GM12892 (cell line): ENCODE measurements at regions not wholly inside any gene's neighbourhood (a gene's known extent, or its start where the extent isn't known, plus 50 kb on each side); places are given as distances from the start of the nearest gene placed in this dataset.
"Not testable (repeated sequence)": the region's sequence is repeated elsewhere in the genome, so short reads cannot be mapped to it uniquely, and the experiment has no call there.

Experiments
- DNase-seq: peaks from one replicate; pipeline ENCODE4 v3.0.0; 2011; ENCODE audit not compliant: insufficient read length
- FAIRE-seq: peaks from 2 replicates; lab custom pipeline; 2011; peaks lifted over from hg19 to GRCh38; lab: Jason Lieb, UNC
- POLR2A ChIP-seq: IDR thresholded peaks from 2 replicates; pipeline ENCODE4 v1.6.1; 2011; ENCODE audit warnings: low read depth, low read length, control low read depth
- POLR2AphosphoS5 ChIP-seq: IDR thresholded peaks from 2 replicates; pipeline ENCODE4 v1.6.1; 2011; ENCODE audit warnings: low read depth, low read length, control low read depth
- TAF1 ChIP-seq: IDR thresholded peaks from 2 replicates; pipeline ENCODE4 v1.6.1; 2011; ENCODE audit warnings: low read depth, mild to moderate bottlenecking, control low read depth, low read length, borderline replicate concordance

- TF ChIP-seq TAF1 (no peak), POLR2A (no peak), POLR2AphosphoS5 (no peak)
- DNase-seq (no peak), FAIRE-seq (no peak)
Measured at GRCh38 chrX:138057883-138058282, 492.0 kb downstream of the ZIC3 start.

GRCh38 chrX:138058931-138059330 lies 493.0 kb downstream of the ZIC3 start:
- FAIRE-seq: no peak
- TF ChIP-seq POLR2AphosphoS5 (no peak), POLR2A (no peak), TAF1 (no peak)
- DNase-seq: no peak

- TF ChIP-seq TAF1 (no peak), POLR2AphosphoS5 (no peak), POLR2A (no peak)
- FAIRE-seq: no peak
- DNase-seq: no peak
Measured at GRCh38 chrX:138067415-138067814, 501.5 kb downstream of the ZIC3 start.

GRCh38 chrX:138073626-138074025 lies 507.7 kb downstream of the ZIC3 start:
- FAIRE-seq (no peak), DNase-seq (no peak)
- TF ChIP-seq TAF1 (no peak), POLR2AphosphoS5 (no peak), POLR2A (no peak)

- FAIRE-seq (no peak), DNase-seq (no peak)
- no peak for TF ChIP-seq POLR2AphosphoS5
Measured at GRCh38 chrX:138082251-138082650, 516.3 kb downstream of the ZIC3 start.

- DNase-seq (no peak), FAIRE-seq (no peak)
- TF ChIP-seq POLR2A (no peak), TAF1 (no peak), POLR2AphosphoS5 (no peak)
Measured at GRCh38 chrX:138082896-138083295, 517.0 kb downstream of the ZIC3 start.

GRCh38 chrX:138110910-138111309 lies 545.0 kb downstream of the ZIC3 start:
- DNase-seq, FAIRE-seq: not testable (repeated sequence)

GRCh38 chrX:138127314-138127713 lies 561.4 kb downstream of the ZIC3 start:
- no peak for DNase-seq
- FAIRE-seq: no peak
- TF ChIP-seq POLR2AphosphoS5: no peak
- no peak for TF ChIP-seq TAF1
- no peak for TF ChIP-seq POLR2A

- FAIRE-seq (no peak), DNase-seq (peak; percentile 1)
Measured at GRCh38 chrX:138128027-138128671, 562.2 kb downstream of the ZIC3 start.

GRCh38 chrX:138150709-138151108 lies 560.8 kb downstream of the FGF13 start:
- no peak for TF ChIP-seq POLR2A
- TF ChIP-seq TAF1: no peak
- no peak for TF ChIP-seq POLR2AphosphoS5
- FAIRE-seq (peak; percentile 17), DNase-seq (no peak)

More at GRCh38 chrX:138128027-138128671, 562.2 kb downstream of the ZIC3 start:
- TF ChIP-seq POLR2AphosphoS5 (no peak), POLR2A (no peak), TAF1 (no peak)

GRCh38 chrX:138157850-138158249 lies 553.7 kb downstream of the FGF13 start:
- FAIRE-seq: no peak
- DNase-seq: no peak
- no peak for TF ChIP-seq POLR2A
- no peak for TF ChIP-seq TAF1
- TF ChIP-seq POLR2AphosphoS5: no peak

- FAIRE-seq (no peak), DNase-seq (no peak)
Measured at GRCh38 chrX:138191998-138192397, 519.5 kb downstream of the FGF13 start.

GRCh38 chrX:138229718-138230117 lies 481.8 kb downstream of the FGF13 start:
- no peak for TF ChIP-seq POLR2AphosphoS5
- TF ChIP-seq TAF1: no peak
- no peak for TF ChIP-seq POLR2A
- FAIRE-seq (no peak), DNase-seq (no peak)

More at GRCh38 chrX:138191998-138192397, 519.5 kb downstream of the FGF13 start:
- no peak for TF ChIP-seq POLR2A
- no peak for TF ChIP-seq TAF1
- TF ChIP-seq POLR2AphosphoS5: no peak
